Neuronal stem cell (in vitro differentiated cells): ENCODE measurements at regions not wholly inside any gene's neighbourhood (a gene's known extent, or its start where the extent isn't known, plus 50 kb on each side); places are given as distances from the start of the nearest gene placed in this dataset.

Experiments used
- DNase-seq: peaks from one replicate; pipeline ENCODE4 v3.0.0-alpha.2; 2013; ENCODE audit warnings: low spot score
- H2AFZ ChIP-seq: one replicate; pipeline ENCODE4 v1.6.1; 2013; ENCODE audit warnings: mild to moderate bottlenecking, low read length, inconsistent platforms
- H2AK5ac ChIP-seq: 2 replicates; pipeline ENCODE4 v1.6.1; 2013; ENCODE audit warnings: low read depth, mild to moderate bottlenecking, inconsistent platforms, low read length, moderate library complexity, mixed read lengths
- H2BK120ac ChIP-seq: 2 replicates; pipeline ENCODE4 v1.6.1; 2013; ENCODE audit warnings: low read depth, mild to moderate bottlenecking, inconsistent platforms, low read length, moderate library complexity, mixed read lengths
- H2BK12ac ChIP-seq: one replicate; pipeline ENCODE4 v1.6.1; 2013; ENCODE audit warnings: low read length, inconsistent platforms
- H2BK15ac ChIP-seq: 2 replicates; pipeline ENCODE4 v1.6.1; 2013; ENCODE audit warnings: mild to moderate bottlenecking, low read length, inconsistent platforms, mixed read lengths
- H2BK5ac ChIP-seq: one replicate; pipeline ENCODE4 v1.6.1; 2013; ENCODE audit warnings: inconsistent platforms, mild to moderate bottlenecking, low read length, moderate library complexity
- H3K14ac ChIP-seq: one replicate; pipeline ENCODE4 v1.6.1; 2013; ENCODE audit warnings: low read length, inconsistent platforms
- H3K18ac ChIP-seq: 2 replicates; pipeline ENCODE4 v1.6.1; 2013; ENCODE audit warnings: low read length, inconsistent platforms
- H3K23ac ChIP-seq: 2 replicates; pipeline ENCODE4 v1.6.1; 2013; ENCODE audit warnings: low read depth, mild to moderate bottlenecking, mixed read lengths, low read length, inconsistent platforms; ENCODE audit not compliant: poor library complexity
- H3K27ac ChIP-seq: replicated peaks from 3 replicates; pipeline ENCODE4 v1.5.1; 2013; ENCODE audit warnings: low read length, inconsistent platforms
- H3K27me3 ChIP-seq, 3 experiments: 2 replicates each; pipeline ENCODE4 v1.6.1; 2013; ENCODE audit warnings: low read length in 3 of 3, mild to moderate bottlenecking in 2 of 3, inconsistent platforms in 1 of 3, low read depth in 1 of 3, mixed read lengths in 1 of 3, moderate library complexity in 1 of 3; ENCODE audit not compliant: control insufficient read depth in 3 of 3, insufficient read depth in 3 of 3
- H3K36me3 ChIP-seq, 2 donors: replicated peaks in 1 of 2; 2 replicates each; pipeline ENCODE4 v1.6.1; 2013; ENCODE audit warnings: low read length in 2 of 2; ENCODE audit not compliant: control insufficient read depth in 2 of 2, insufficient read depth in 2 of 2
- H3K4ac ChIP-seq: 2 replicates; pipeline ENCODE4 v1.6.1; 2013; ENCODE audit warnings: inconsistent platforms, mild to moderate bottlenecking, low read length, moderate library complexity
- H3K4me1 ChIP-seq, 2 donors: 1 replicate in 1 of 2; 2 replicates in 1 of 2; pipeline ENCODE4 v1.6.1; 2013; ENCODE audit warnings: low read length in 2 of 2, low read depth in 1 of 2; ENCODE audit not compliant: control insufficient read depth in 2 of 2, insufficient read depth in 1 of 2
- H3K4me2 ChIP-seq: one replicate; pipeline ENCODE4 v1.6.1; 2013; ENCODE audit warnings: mild to moderate bottlenecking, low read length, inconsistent platforms; ENCODE audit not compliant: insufficient read depth, poor library complexity, severe bottlenecking
- H3K4me3 ChIP-seq, 2 donors: 2 replicates each; pipeline ENCODE4 v1.5.1; 2013; ENCODE audit warnings: low read length in 2 of 2, mild to moderate bottlenecking in 2 of 2, inconsistent platforms in 1 of 2, moderate library complexity in 1 of 2
- H3K79me1 ChIP-seq: one replicate; pipeline ENCODE4 v1.6.1; 2013; ENCODE audit warnings: low read depth, mild to moderate bottlenecking, inconsistent platforms, low read length, moderate library complexity
- H3K9ac ChIP-seq: one replicate; pipeline ENCODE4 v1.6.1; 2013; ENCODE audit warnings: mild to moderate bottlenecking, low read depth, low read length, inconsistent platforms; ENCODE audit not compliant: poor library complexity
- H3K9me3 ChIP-seq, 2 donors: replicated peaks in 1 of 2; 2 replicates each; pipeline versions ENCODE3 to v1.6.1; 2013; ENCODE audit warnings: low read length in 2 of 2, mild to moderate bottlenecking in 2 of 2, inconsistent platforms in 1 of 2, low read depth in 1 of 2, mixed read lengths in 1 of 2, moderate library complexity in 1 of 2; ENCODE audit not compliant: control insufficient read depth in 2 of 2, insufficient read depth in 1 of 2
- H4K8ac ChIP-seq: one replicate; pipeline ENCODE4 v1.6.1; 2013; ENCODE audit warnings: low read depth, mild to moderate bottlenecking, inconsistent platforms, low read length, moderate library complexity
- H4K91ac ChIP-seq: one replicate; pipeline ENCODE4 v1.6.1; 2013; ENCODE audit warnings: low read length, low read depth, mild to moderate bottlenecking, inconsistent platforms; ENCODE audit not compliant: poor library complexity
- WGBS, 2 donors: extraction: QIAGEN DNeasy Blood & Tissue Kit; methylation state at CpG; one replicate each; pipeline ENCODE4 v1.1.7; 2013; ENCODE audit warnings: missing lambda C conversion rate in 2 of 2, mixed read lengths in 1 of 2; ENCODE audit not compliant: insufficient read length in 2 of 2, insufficient replicate concordance in 1 of 2; ENCODE audit errors: extremely low coverage in 2 of 2; 5-methylcytosine and 5-hydroxymethylcytosine counted together

GRCh38 chr9:108664309-108665255, 191.2 kb downstream of the ACTL7B start:
- DNase-seq: no peak
- no peak overlapping the region for H2BK15ac ChIP-seq
- no CpG with 5 or more reads among the region's 5 CpGs for whole genome bisulfite sequencing, 2 donors

GRCh38 chr9:108663422-108663821, 192.4 kb downstream of the ACTL7B start:
- Histone ChIP-seq H3K27me3 (no peaks in the 10 kb centered on the region), H3K4me3 (no peak overlapping the region), H2BK12ac (no peak overlapping the region), H3K9me3 (peaks cover 0 to 10% of the 10 kb centered on the region in 2 donors), H3K18ac (no peak overlapping the region), H3K27ac (no peak overlapping the region), H3K9ac (no peak overlapping the region), H3K23ac (no peak overlapping the region), H2BK15ac (no peak overlapping the region), H2BK5ac (no peak overlapping the region), H3K14ac (no peak overlapping the region), H2AFZ (no peak overlapping the region), H3K4me1 (peaks cover 0 to 5% of the 10 kb centered on the region in 2 donors), H3K79me1 (no peaks in the 10 kb centered on the region), H3K4ac (no peak overlapping the region), H2AK5ac (no peak overlapping the region), H3K4me2 (no peak overlapping the region), H4K8ac (no peak overlapping the region), H4K91ac (no peak overlapping the region), H3K36me3 (no peaks in the 10 kb centered on the region), H2BK120ac (no peak overlapping the region)
- WGBS, 2 donors: no CpG with 5 or more reads among the region's 2 CpGs
- DNase-seq: no peak

More at GRCh38 chr9:108664309-108665255, 191.2 kb downstream of the ACTL7B start:
- Histone ChIP-seq H3K27me3 (no peaks in the 10 kb centered on the region), H3K4me3 (no peak overlapping the region), H3K9ac (no peak overlapping the region), H2AFZ (no peak overlapping the region), H3K18ac (no peak overlapping the region), H3K4me2 (no peak overlapping the region), H3K9me3 (peaks cover 0 to 7% of the 10 kb centered on the region in 2 donors), H2BK120ac (no peak overlapping the region), H2AK5ac (no peak overlapping the region), H3K14ac (no peak overlapping the region), H4K91ac (no peak overlapping the region), H3K27ac (no peak overlapping the region), H3K4me1 (peaks cover 0 to 5% of the 10 kb centered on the region in 2 donors), H3K36me3 (no peaks in the 10 kb centered on the region), H3K79me1 (no peaks in the 10 kb centered on the region), H2BK5ac (no peak overlapping the region), H2BK12ac (no peak overlapping the region), H3K4ac (no peak overlapping the region), H4K8ac (no peak overlapping the region), H3K23ac (no peak overlapping the region)

- H2BK15ac ChIP-seq: no peak overlapping the region
- no peak overlapping the region for H4K91ac ChIP-seq
- H2BK120ac ChIP-seq: no peak overlapping the region
- peaks cover 0 to 10% of the 10 kb centered on the region in 2 donors for H3K9me3 ChIP-seq
- no peak overlapping the region for H3K23ac ChIP-seq
- no peak overlapping the region for H2AFZ ChIP-seq
- no peak overlapping the region for H2BK5ac ChIP-seq
- H3K4ac ChIP-seq: no peak overlapping the region
- H3K36me3 ChIP-seq: no peaks in the 10 kb centered on the region
- WGBS, 2 donors: no CpG with 5 or more reads among the region's 4 CpGs
- H3K27ac ChIP-seq: no peak overlapping the region
- no peak overlapping the region for H3K4me3 ChIP-seq
- H3K9ac ChIP-seq: no peak overlapping the region
- H4K8ac ChIP-seq: no peak overlapping the region
- no peak for DNase-seq
- no peak overlapping the region for H3K4me2 ChIP-seq
- no peak overlapping the region for H2AK5ac ChIP-seq
- peaks cover 0 to 5% of the 10 kb centered on the region in 2 donors for H3K4me1 ChIP-seq
- H2BK12ac ChIP-seq: no peak overlapping the region
- no peaks in the 10 kb centered on the region for H3K79me1 ChIP-seq
- H3K27me3 ChIP-seq: no peaks in the 10 kb centered on the region
- no peak overlapping the region for H3K18ac ChIP-seq
- no peak overlapping the region for H3K14ac ChIP-seq
Observed at GRCh38 chr9:108662956-108663355, 192.8 kb downstream of the ACTL7B start.

- no peak for DNase-seq
- Histone ChIP-seq H2AFZ (no peak overlapping the region), H3K4me3 (no peak overlapping the region), H3K36me3 (no peaks in the 10 kb centered on the region), H3K4me2 (no peak overlapping the region), H2AK5ac (no peak overlapping the region), H2BK5ac (no peak overlapping the region), H2BK15ac (no peak overlapping the region), H4K8ac (no peak overlapping the region), H3K27ac (no peak overlapping the region), H3K79me1 (no peaks in the 10 kb centered on the region), H3K4ac (no peak overlapping the region), H3K9me3 (peaks cover 0 to 10% of the 10 kb centered on the region in 2 donors), H3K9ac (no peak overlapping the region), H3K14ac (no peak overlapping the region), H2BK12ac (no peak overlapping the region), H3K18ac (no peak overlapping the region), H4K91ac (no peak overlapping the region), H3K27me3 (no peaks in the 10 kb centered on the region), H2BK120ac (no peak overlapping the region), H3K4me1 (peaks cover 0 to 5% of the 10 kb centered on the region in 2 donors), H3K23ac (no peak overlapping the region)
- no CpG with 5 or more reads among the region's 6 CpGs for WGBS, 2 donors
Observed at GRCh38 chr9:108662091-108662875, 193.5 kb downstream of the ACTL7B start.
